ENCODE measurements at regions not wholly inside any gene's neighbourhood (a gene's known extent, or its start where the extent isn't known, plus 50 kb on each side); places are given as distances from the start of the nearest gene placed in this dataset.
"Not testable (repeated sequence)": the region's sequence is repeated elsewhere in the genome, so short reads cannot be mapped to it uniquely, and the experiment has no call there.

GRCh38 chrX:101823236-101823635 lies 108.6 kb downstream of the ZMAT1 start:
- DNase-seq (ENCODE audit: low spot score): no peak

- DNase-seq (ENCODE audit: low spot score): not testable (repeated sequence)
Observed at GRCh38 chrX:101817739-101818138, 114.1 kb downstream of the ZMAT1 start.

GRCh38 chrX:101813200-101813599 lies 118.6 kb downstream of the ZMAT1 start:
- no peak for DNase-seq (ENCODE audit: low spot score)

- DNase-seq (ENCODE audit: low spot score): peak; percentile 2
Observed at GRCh38 chrX:101803451-101803850, 128.4 kb downstream of the ZMAT1 start.

- peak; percentile 85 for DNase-seq (ENCODE audit: low spot score)
Observed at GRCh38 chrX:101799387-101799786, 132.4 kb downstream of the ZMAT1 start.

GRCh38 chrX:101787934-101788333 lies 128.3 kb upstream of the ARMCX2 start:
- no peak for DNase-seq (ENCODE audit: low spot score)

GRCh38 chrX:101785142-101785541 lies 125.5 kb upstream of the ARMCX2 start:
- no peak for DNase-seq (ENCODE audit: low spot score)

- not testable (repeated sequence) for DNase-seq (ENCODE audit: low spot score)
Observed at GRCh38 chrX:101780421-101780820, 120.8 kb upstream of the ARMCX2 start.

- DNase-seq (ENCODE audit: low spot score): no peak
Observed at GRCh38 chrX:101774340-101774739, 114.7 kb upstream of the ARMCX2 start.

GRCh38 chrX:101764538-101764937 lies 104.9 kb upstream of the ARMCX2 start:
- no peak for DNase-seq (ENCODE audit: low spot score)

- DNase-seq (ENCODE audit: low spot score): peak; percentile 1
Observed at GRCh38 chrX:101759000-101759399, 99.3 kb upstream of the ARMCX2 start.

GRCh38 chrX:101750744-101751143 lies 91.1 kb upstream of the ARMCX2 start:
- no peak for DNase-seq (ENCODE audit: low spot score)

GRCh38 chrX:101749436-101749835 lies 89.8 kb upstream of the ARMCX2 start:
- no peak for DNase-seq (ENCODE audit: low spot score)

- DNase-seq (ENCODE audit: low spot score): no peak
Observed at GRCh38 chrX:101745046-101745445, 85.4 kb upstream of the ARMCX2 start.

GRCh38 chrX:101744085-101744484 lies 84.4 kb upstream of the ARMCX2 start:
- DNase-seq (ENCODE audit: low spot score): no peak

- DNase-seq (ENCODE audit: low spot score): no peak
Observed at GRCh38 chrX:101740642-101741041, 81.0 kb upstream of the ARMCX2 start.

- not testable (repeated sequence) for DNase-seq (ENCODE audit: low spot score)
Observed at GRCh38 chrX:101738867-101739266, 79.2 kb upstream of the ARMCX2 start.

GRCh38 chrX:101738411-101738810 lies 78.8 kb upstream of the ARMCX2 start:
- DNase-seq (ENCODE audit: low spot score): not testable (repeated sequence)

GRCh38 chrX:101736651-101737050 lies 77.0 kb upstream of the ARMCX2 start:
- no peak for DNase-seq (ENCODE audit: low spot score)

- no peak for DNase-seq (ENCODE audit: low spot score)
Observed at GRCh38 chrX:101732870-101733269, 73.2 kb upstream of the ARMCX2 start.

GRCh38 chrX:101729986-101730385 lies 70.3 kb upstream of the ARMCX2 start:
- no peak for DNase-seq (ENCODE audit: low spot score)

All from putamen (tissue), 1 donor.